G401 (cell line): ENCODE measurements at regions not wholly inside any gene's neighbourhood (a gene's known extent, or its start where the extent isn't known, plus 50 kb on each side); places are given as distances from the start of the nearest gene placed in this dataset.
"Not testable (repeated sequence)": the region's sequence is repeated elsewhere in the genome, so short reads cannot be mapped to it uniquely, and the experiment has no call there.

Source experiments
- DNase-seq: peaks from one replicate; pipeline ENCODE4 v3.0.0-alpha.2; 2015; ENCODE audit warnings: low spot score
- in situ Hi-C: cut with HindIII; loops from 2 replicates; pipeline ENCODE4 v1.10.0; 2016; ENCODE audit warnings: low sequenced_read_pairs, mixed read lengths

DNA sequence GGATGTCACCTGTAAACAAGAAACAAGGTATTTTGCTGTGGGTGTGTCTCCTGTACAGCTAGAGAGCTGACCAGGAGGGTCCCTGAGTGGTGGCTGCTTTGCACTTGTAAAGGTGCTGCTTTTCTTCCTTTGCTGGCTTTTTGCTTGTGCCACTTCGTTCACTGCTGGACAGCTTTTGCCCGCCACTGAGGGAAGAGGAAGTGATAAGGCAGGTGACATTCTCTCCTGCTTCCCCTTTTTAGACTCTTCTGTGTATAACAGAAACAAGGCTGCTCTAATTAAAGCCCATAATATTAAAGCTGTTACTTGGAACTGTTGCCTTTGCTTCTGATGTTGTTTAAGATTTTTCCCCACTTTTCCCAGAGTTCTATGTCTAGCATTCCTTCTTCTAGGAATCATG is 218.6 kb upstream of the TSPY4 start:
- in situ Hi-C loops, result no loop called here
- no peak for DNase-seq

DNA sequence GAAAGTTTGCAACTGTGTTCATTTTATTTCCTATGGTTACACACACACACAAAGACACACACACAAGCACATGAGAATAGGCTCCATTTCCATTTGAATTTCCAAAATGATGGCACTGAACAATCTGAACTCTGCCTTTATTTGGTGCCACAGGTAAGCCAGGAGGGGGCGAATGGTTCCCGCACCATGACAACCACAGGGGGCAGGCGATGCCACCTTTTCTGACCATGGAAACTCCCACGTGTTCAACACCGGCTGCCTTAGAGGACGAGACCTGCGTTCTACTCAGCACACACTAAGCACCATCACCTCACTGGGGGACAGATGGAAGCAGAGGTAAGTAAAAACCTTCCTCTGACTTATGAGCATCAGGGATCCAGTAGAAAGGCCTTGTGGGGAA is 212.6 kb upstream of the TSPY4 start:
- no peak for DNase-seq
- in situ Hi-C loops, result no loop called here

DNA sequence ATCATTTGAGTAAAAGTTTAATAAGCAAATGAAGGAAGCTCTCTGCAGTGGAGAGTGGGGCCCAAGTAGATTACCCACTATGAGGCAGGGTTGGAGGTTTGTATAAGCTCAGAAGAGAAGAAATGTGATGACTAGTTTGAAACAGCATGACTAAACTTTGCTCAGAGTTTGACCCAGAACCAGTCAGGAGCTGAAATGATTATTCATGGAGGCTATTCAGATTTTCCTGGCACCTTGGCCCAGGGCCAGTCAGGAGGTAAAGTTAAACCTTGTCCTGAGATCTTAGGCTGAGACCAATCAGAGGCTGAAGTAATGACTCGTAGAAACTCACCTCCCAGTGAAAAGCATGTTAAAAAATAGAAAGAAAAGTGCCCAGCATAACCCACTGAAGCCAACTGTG is 210.7 kb upstream of the TSPY4 start:
- in situ Hi-C loops, result no loop called here
- DNase-seq, result no peak

GRCh38 chrY:9143366-9143765 is 193.9 kb upstream of the TSPY4 start:
- in situ Hi-C loops, DNase-seq: not testable (repeated sequence)

GRCh38 chrY:9154552-9154951 is 182.7 kb upstream of the TSPY4 start:
- DNase-seq, in situ Hi-C loops: not testable (repeated sequence)

- in situ Hi-C loops, result no loop called here
- DNase-seq, result no peak
Observed at GRCh38 chrY:9155721-9156120, 181.5 kb upstream of the TSPY4 start.

DNA sequence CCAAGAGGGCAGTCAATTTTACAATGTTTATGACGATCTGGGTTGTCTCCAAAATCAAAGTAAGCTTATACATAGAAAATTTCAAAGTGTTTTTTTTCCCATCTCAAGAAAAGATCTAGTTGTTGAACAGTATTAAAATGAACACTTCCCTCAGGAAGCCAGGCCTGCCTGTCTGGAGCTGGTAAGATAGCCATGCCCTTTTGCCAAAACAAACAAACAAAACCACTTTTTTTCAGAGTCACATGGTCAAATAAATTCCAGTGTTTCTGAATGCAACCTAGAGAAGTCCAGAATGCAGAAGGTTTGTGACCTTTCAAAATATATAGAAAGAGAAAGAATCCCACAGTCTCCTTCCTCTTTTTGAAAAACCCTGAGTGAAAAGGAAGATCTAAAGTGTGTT is 178.6 kb upstream of the TSPY4 start:
- no peak for DNase-seq
- in situ Hi-C loops, result no loop called here

DNA sequence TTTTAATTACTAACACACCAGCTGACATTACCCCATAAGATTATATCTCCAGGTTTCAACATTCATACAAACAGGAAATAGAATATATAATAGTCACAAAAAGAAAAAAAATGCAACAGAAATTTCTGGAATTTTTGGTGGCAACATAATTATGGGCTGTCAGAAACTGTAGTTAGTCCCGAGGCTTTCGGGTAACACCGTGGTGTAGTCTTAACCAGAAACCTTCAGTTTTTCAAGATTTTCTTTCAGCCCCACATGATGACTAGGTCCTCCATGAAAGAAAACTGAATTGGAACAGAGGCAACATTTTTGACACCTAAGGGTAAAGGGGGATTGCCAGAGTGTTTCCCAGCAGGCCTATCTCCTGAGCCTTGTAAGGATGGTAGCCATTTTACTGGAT is 176.9 kb upstream of the TSPY4 start:
- in situ Hi-C loops, DNase-seq: not testable (repeated sequence)

GRCh38 chrY:9160976-9161375 is 176.3 kb upstream of the TSPY4 start:
- DNase-seq, in situ Hi-C loops: not testable (repeated sequence)

GRCh38 chrY:9161990-9162389 is 175.3 kb upstream of the TSPY4 start:
- DNase-seq, in situ Hi-C loops: not testable (repeated sequence)

GRCh38 chrY:9162424-9162823 is 174.8 kb upstream of the TSPY4 start:
- in situ Hi-C loops, result not testable (repeated sequence)

DNA sequence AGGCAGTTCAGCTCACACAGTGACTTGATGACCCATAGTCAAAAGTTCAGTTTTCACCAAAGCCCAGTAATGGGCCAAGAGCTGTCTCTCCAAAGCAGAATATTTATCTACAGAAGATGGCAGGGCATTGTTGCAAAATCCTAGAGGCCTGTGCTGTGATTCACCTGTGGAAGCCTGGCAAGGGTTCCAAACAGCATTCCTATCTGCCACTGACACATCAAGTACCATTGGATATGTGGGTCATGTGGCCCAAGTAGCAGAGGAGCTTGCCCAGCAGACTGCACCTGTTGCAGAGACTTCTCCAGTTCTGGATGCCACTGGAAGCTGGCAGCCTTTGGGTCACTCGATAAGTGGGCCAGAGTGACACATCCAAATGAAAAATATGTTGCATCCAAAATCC is 159.6 kb upstream of the TSPY4 start:
- in situ Hi-C loops, DNase-seq: not testable (repeated sequence)

More at GRCh38 chrY:9162424-9162823, 174.8 kb upstream of the TSPY4 start:
- DNase-seq, result not testable (repeated sequence)

- in situ Hi-C loops, DNase-seq: not testable (repeated sequence)
Observed at GRCh38 chrY:9184827-9185226, 152.4 kb upstream of the TSPY4 start.

GRCh38 chrY:9207082-9207481 is 130.2 kb upstream of the TSPY4 start:
- DNase-seq, in situ Hi-C loops: not testable (repeated sequence)

- in situ Hi-C loops, result no loop called here
- no peak for DNase-seq
Observed at GRCh38 chrY:9226409-9226808, 110.9 kb upstream of the TSPY4 start.

DNA sequence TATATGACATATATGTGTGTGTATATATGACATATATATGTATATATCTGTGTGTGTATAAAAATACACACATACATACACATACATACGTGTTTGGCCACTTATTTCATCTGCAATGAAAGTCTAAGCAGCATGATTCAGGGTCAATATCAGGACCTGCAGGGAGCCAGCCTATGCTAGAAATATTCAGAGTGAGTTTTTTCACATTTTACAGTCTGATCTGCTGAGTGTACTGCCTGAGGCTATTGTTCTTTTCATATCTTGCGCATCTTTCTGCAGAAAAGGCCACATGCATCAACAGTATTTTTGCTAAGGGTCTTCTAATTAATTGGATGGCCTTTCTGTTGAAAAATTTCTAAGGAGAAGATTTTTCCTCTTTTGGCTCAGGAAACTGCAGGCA is 80.0 kb upstream of the TSPY4 start:
- no peak for DNase-seq
- in situ Hi-C loops, result no loop called here

DNA sequence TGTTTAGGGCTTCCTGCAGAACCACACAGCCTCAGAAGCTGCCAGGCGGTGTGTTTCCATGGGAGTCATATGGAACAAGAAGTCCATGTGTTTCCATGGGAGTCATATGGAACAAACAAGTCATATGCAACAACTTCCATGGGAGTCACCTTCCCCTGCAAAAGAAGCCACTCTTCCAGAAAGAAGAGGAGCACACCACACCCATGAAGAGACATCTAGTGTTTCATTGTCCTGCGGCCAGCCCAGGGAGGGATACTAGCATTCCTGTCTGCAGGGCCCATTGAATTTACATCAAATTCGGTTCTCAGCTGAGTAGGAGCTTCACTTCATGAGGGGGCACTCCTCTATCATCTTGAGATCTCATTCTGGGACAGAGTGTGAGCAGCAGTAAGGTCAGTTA is 79.5 kb upstream of the TSPY4 start:
- DNase-seq, result no peak
- in situ Hi-C loops, result no loop called here

DNA sequence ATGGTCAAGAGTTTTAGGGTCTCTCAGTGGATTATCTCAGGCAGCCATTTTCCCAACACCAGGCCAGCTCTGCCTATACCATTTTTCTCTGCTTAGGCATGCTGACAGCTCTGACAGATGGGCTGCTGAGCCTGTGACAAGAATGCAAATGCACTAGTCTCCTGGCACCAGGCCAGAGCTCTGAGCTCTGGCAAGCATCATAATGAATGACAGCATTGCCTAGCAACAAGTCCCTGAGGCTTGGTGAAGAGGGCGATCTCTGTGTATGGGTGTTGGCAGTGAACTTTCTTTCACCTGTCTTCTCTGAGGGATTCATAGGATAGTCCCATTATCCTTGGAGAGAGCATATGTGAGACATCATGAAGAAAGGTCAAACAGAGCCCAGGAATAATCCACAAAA is 77.9 kb upstream of the TSPY4 start:
- peak; percentile 67 for DNase-seq
- in situ Hi-C loops, result no loop called here

GRCh38 chrY:9260426-9260825 is 76.8 kb upstream of the TSPY4 start:
- in situ Hi-C loops, result no loop called here
- DNase-seq, result no peak

- in situ Hi-C loops, result no loop called here
- no peak for DNase-seq
Observed at GRCh38 chrY:9265551-9265950, 71.7 kb upstream of the TSPY4 start.

DNA sequence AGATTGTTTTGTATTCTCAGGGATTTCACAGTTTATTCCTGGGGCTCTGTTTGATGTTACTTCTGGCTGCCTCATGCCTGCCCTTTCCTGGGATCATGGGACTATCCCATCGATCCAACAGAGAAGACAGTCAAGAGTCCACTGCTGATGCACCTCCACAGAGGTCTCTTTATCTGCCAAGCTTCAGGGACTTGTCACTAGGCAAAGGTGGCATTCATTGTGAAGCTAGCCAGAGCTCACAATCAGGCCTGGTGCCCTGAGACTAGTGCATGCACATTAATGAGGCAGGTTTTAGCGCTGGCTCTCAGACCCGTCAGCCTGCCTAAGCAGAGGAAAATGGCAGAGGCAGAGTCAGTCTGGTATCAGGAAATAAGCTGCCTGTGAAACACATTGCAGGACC is 66.9 kb upstream of the TSPY4 start:
- in situ Hi-C loops, result not testable (repeated sequence)

GRCh38 chrY:9272847-9273246 is 64.4 kb upstream of the TSPY4 start:
- peak; percentile 17 for DNase-seq
- in situ Hi-C loops, result not testable (repeated sequence)

More for the DNA sequence above, 66.9 kb upstream of the TSPY4 start:
- DNase-seq, result not testable (repeated sequence)
